ENCODE measurements at regions not wholly inside any gene's neighbourhood (a gene's known extent, or its start where the extent isn't known, plus 50 kb on each side); places are given as distances from the start of the nearest gene placed in this dataset.
A peak's percentile ranks its signal among the peaks of the same experiment; 100 is the strongest.

DNA sequence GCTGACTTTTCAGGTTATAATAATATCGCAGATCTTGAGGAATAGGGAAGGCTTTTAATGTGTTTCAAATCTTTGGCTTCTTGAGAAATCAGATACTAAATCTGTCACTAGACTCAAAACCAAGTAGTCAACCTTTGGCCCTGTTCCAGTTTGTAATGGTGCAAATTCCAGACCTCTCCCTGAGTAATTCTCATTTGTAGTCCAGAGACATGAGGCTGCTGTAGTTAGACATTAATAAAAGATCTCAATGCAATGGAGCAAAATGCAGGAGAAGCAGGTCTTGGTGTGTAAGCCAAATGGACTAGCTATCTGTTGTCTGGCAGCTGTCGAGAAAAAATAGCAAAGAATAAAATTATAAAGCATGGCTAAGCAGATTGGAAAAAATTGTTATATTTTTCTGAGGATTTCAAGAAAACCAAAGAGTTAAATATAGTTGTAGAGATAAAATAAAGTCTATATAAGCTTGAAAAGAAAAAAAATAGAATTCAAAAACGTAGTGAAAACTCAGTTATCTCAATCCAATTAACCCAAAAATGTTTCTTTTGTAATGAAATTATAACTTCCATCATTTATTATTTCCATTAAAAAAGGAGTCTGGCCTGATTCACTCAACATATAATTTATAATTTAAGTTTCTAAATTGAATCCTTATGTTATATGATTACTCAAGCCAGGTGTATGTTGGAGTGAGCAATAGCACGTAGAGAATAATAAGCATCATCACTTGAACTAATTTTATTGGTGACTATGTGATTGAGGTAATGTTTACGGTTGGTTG, 161.5 kb upstream of the ADGRB3 start:
- ChIA-PET POLR2A (no interaction called here), CTCF (no interaction called here)
- no peak for DNase-seq
- no peaks in the 10 kb centered on the region for H3K36me3 Mint-ChIP-seq (ENCODE audit: low read depth)
- no peaks in the 10 kb centered on the region for H3K27me3 Mint-ChIP-seq
- no peak overlapping the region for H3K27ac Mint-ChIP-seq
- H3K4me3 Mint-ChIP-seq = no peak overlapping the region
- H3K4me1 Mint-ChIP-seq = no peaks in the 10 kb centered on the region
- H3K9me3 Mint-ChIP-seq = no peaks in the 10 kb centered on the region

DNA sequence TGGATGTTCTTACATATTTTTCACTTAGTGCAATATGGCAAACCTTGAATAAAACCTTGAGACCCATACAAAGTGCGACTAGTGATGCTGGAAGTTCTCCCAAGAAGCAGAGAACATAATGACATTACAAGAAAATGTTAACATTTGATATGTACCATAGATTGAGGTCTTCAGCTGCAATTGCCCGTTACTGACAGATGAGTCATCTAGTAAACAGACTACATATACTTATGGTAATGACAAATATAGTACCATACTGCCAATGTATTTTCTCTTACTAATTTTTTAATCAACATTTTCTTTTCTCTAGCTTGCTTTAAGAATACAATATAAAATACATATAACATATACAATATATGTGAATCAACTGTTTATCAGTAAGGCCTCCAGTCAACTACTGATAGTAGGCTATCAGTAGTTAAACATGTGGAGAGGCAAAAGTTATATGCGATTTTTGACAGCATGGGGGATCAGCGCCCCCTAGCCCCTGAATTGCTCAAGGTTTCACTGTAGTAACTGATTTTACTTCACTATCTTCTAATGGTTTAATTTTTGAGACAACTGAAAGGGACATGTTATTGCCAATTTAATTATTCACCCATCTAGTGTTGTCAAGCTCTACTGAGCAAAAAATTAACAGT, 166.7 kb upstream of the ADGRB3 start:
- Mint-ChIP-seq H3K4me1 (no peaks in the 10 kb centered on the region), H3K4me3 (no peak overlapping the region), H3K36me3 (ENCODE audit: low read depth) (no peaks in the 10 kb centered on the region), H3K27ac (no peak overlapping the region), H3K9me3 (no peaks in the 10 kb centered on the region), H3K27me3 (no peaks in the 10 kb centered on the region)
- CTCF ChIA-PET = no interaction called here
- DNase-seq = no peak
- POLR2A ChIA-PET = no interaction called here

DNA sequence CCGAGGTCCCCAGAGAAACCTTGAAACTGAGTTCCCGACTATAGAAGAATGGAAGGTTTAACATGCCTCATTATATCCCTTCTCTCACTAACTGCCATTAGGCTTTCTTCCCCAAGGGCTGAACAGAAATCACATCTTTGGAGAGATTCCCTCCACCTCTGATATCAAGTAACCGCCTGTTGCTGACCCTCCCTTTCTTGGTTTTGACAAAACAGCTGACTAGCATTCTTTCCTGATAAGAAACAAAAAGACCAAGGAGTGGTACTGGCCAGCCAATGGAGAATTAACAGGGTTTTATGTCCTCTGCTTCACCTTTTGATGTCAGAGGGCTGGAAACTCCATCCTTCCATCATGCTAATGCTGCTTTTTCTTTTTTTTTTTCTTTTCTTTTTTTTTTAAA, 176.6 kb upstream of the ADGRB3 start:
- ChIA-PET POLR2A (no interaction called here), CTCF (no interaction called here)
- Mint-ChIP-seq H3K4me1 (no peaks in the 10 kb centered on the region), H3K4me3 (no peak overlapping the region), H3K27me3 (no peaks in the 10 kb centered on the region), H3K36me3 (ENCODE audit: low read depth) (no peaks in the 10 kb centered on the region), H3K27ac (no peak overlapping the region), H3K9me3 (peaks cover 8% of the 10 kb centered on the region)
- no peak for DNase-seq

DNA sequence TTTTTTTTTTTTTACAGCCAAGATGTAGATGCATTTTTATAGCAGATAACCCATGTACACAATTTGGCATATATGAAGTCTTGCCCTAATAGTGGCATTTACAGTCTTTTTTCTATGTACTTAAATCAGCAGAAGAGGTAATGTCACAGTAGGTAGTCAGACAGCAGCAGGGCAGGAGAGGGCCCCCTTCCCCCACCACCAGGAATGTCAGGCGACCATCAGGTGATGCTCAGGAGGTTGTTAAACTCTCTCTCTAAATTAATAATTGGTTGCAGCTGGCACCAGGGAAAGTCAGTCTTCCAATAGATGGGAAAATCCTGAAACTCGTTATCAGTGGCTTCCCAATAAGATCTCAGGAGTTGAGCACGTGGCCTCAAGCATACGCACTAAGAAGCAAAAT, 188.0 kb upstream of the ADGRB3 start:
- no peak overlapping the region for H3K27ac Mint-ChIP-seq
- ChIA-PET CTCF (no interaction called here), POLR2A (no interaction called here)
- no peak for DNase-seq
- no peaks in the 10 kb centered on the region for H3K36me3 Mint-ChIP-seq (ENCODE audit: low read depth)
- H3K9me3 Mint-ChIP-seq = no peaks in the 10 kb centered on the region
- H3K4me3 Mint-ChIP-seq = no peak overlapping the region
- no peaks in the 10 kb centered on the region for H3K4me1 Mint-ChIP-seq
- no peaks in the 10 kb centered on the region for H3K27me3 Mint-ChIP-seq

DNA sequence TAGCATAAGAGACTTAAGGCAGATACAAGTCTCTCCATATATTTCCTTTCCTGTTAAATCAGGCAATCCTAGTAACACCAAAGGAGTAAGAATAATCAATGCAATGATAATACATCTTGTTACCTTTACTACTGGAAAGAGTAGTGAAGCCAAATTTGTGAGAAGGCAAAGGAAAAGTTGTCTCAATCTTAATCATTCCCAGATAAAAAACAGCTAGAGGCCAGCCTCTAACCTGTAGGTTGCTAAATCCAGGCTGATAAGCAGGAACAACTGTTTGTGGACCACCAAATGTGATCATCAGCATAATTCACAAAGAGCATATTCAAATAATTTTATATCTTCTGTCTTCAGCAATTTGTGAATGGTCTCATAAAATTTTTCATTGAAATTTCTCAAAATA, 189.2 kb upstream of the ADGRB3 start:
- DNase-seq = no peak
- H3K4me3 Mint-ChIP-seq = no peak overlapping the region
- no peaks in the 10 kb centered on the region for H3K27me3 Mint-ChIP-seq
- no peaks in the 10 kb centered on the region for H3K9me3 Mint-ChIP-seq
- H3K4me1 Mint-ChIP-seq = no peaks in the 10 kb centered on the region
- ChIA-PET CTCF (no interaction called here), POLR2A (no interaction called here)
- no peak overlapping the region for H3K27ac Mint-ChIP-seq
- H3K36me3 Mint-ChIP-seq (ENCODE audit: low read depth) = no peaks in the 10 kb centered on the region

DNA sequence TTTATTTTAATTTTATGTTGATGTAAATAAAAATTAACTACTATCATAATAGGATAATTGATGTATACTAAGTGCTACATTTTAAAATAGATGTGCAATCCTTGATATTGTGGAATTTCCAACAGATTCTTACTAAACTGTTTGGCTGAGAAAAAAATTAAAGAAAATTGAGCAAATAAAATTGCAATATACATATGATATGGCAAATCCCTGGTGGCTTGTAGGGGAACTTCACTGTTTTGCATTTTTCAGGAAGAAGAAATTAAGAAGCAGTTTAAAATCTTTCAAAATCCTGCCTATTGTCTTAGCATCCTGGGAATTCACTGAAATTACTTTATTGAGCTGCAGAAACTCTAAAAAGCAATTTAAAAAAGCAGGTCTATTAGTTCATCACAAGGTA, 191.4 kb upstream of the ADGRB3 start:
- no peak for DNase-seq
- H3K4me1 Mint-ChIP-seq = no peaks in the 10 kb centered on the region
- H3K27ac Mint-ChIP-seq = no peak overlapping the region
- ChIA-PET POLR2A (no interaction called here), CTCF (no interaction called here)
- H3K4me3 Mint-ChIP-seq = no peak overlapping the region
- H3K27me3 Mint-ChIP-seq = no peaks in the 10 kb centered on the region
- peaks cover 4% of the 10 kb centered on the region for H3K9me3 Mint-ChIP-seq
- H3K36me3 Mint-ChIP-seq (ENCODE audit: low read depth) = no peaks in the 10 kb centered on the region

GRCh38 chr6:68427630-68428029, 207.5 kb upstream of the ADGRB3 start:
- H3K9me3 Mint-ChIP-seq = no peaks in the 10 kb centered on the region
- CTCF ChIA-PET = no interaction called here
- POLR2A ChIA-PET = no interaction called here
- no peaks in the 10 kb centered on the region for H3K27me3 Mint-ChIP-seq
- DNase-seq = no peak
- no peaks in the 10 kb centered on the region for H3K36me3 Mint-ChIP-seq (ENCODE audit: low read depth)
- no peak overlapping the region for H3K4me3 Mint-ChIP-seq
- H3K27ac Mint-ChIP-seq = no peak overlapping the region
- no peaks in the 10 kb centered on the region for H3K4me1 Mint-ChIP-seq

GRCh38 chr6:68410021-68410420, 225.1 kb upstream of the ADGRB3 start:
- H3K27me3 Mint-ChIP-seq = no peaks in the 10 kb centered on the region
- POLR2A ChIA-PET = no interaction called here

GRCh38 chr6:68400396-68400795, 234.7 kb upstream of the ADGRB3 start:
- no peaks in the 10 kb centered on the region for H3K4me1 Mint-ChIP-seq
- no peak overlapping the region for H3K27ac Mint-ChIP-seq
- ChIA-PET CTCF (no interaction called here), POLR2A (no interaction called here)
- DNase-seq = no peak
- H3K4me3 Mint-ChIP-seq = no peak overlapping the region
- H3K9me3 Mint-ChIP-seq = peaks cover 7% of the 10 kb centered on the region
- no peaks in the 10 kb centered on the region for H3K27me3 Mint-ChIP-seq
- H3K36me3 Mint-ChIP-seq (ENCODE audit: low read depth) = no peaks in the 10 kb centered on the region

More at GRCh38 chr6:68410021-68410420, 225.1 kb upstream of the ADGRB3 start:
- Mint-ChIP-seq H3K27ac (no peak overlapping the region), H3K36me3 (ENCODE audit: low read depth) (no peaks in the 10 kb centered on the region), H3K9me3 (no peaks in the 10 kb centered on the region), H3K4me1 (no peaks in the 10 kb centered on the region), H3K4me3 (no peak overlapping the region)
- DNase-seq = no peak
- CTCF ChIA-PET = no interaction called here

DNA sequence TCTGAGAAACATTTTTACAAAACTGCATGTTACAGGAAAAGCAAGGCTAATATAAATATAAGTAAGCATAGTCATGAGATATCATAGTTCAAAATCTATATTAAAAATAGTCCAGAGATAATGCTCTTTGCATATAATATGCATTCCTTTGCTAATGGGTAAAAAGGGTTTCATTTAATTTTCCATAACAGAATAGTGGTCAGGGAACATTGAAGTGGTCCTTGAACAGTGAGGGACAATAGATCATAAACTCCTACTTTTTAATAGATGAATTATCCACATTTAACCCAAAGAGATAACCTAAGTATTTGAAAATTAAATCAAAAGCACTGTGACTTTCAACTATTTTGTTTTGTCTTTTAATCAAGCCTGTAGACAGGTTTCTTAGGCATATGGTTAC, 243.1 kb upstream of the ADGRB3 start:
- ChIA-PET CTCF (no interaction called here), POLR2A (no interaction called here)
- no peak overlapping the region for H3K4me3 Mint-ChIP-seq
- DNase-seq = no peak
- no peaks in the 10 kb centered on the region for H3K27me3 Mint-ChIP-seq
- no peaks in the 10 kb centered on the region for H3K4me1 Mint-ChIP-seq
- no peaks in the 10 kb centered on the region for H3K36me3 Mint-ChIP-seq (ENCODE audit: low read depth)
- no peak overlapping the region for H3K27ac Mint-ChIP-seq
- H3K9me3 Mint-ChIP-seq = peaks cover 4% of the 10 kb centered on the region

DNA sequence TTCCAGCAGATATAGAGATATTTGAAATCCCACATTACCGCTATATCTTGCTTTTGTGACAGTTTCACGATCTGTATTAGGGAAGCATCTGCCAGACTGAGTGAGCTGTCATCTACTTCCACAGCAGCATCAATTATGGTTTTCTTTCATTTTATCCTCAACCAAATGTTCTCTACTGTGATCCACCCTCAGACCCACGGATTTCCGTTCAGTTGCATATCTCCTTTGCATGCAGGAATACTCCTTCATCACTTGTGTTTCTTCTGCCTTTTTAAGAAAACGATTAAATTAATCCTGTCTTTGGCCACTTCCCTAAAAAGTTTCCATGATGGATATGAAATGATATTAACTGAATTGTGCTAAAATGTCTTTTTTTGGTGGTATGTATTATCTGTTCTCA, 262.1 kb upstream of the ADGRB3 start:
- Mint-ChIP-seq H3K36me3 (ENCODE audit: low read depth) (no peaks in the 10 kb centered on the region), H3K27me3 (no peaks in the 10 kb centered on the region), H3K4me1 (no peaks in the 10 kb centered on the region), H3K27ac (no peak overlapping the region), H3K9me3 (no peaks in the 10 kb centered on the region), H3K4me3 (no peak overlapping the region)
- DNase-seq = no peak
- ChIA-PET CTCF (no interaction called here), POLR2A (no interaction called here)

- Mint-ChIP-seq H3K36me3 (ENCODE audit: low read depth) (no peaks in the 10 kb centered on the region), H3K4me1 (no peaks in the 10 kb centered on the region), H3K27me3 (no peaks in the 10 kb centered on the region), H3K9me3 (peaks cover 4% of the 10 kb centered on the region), H3K4me3 (no peak overlapping the region), H3K27ac (no peak overlapping the region)
- DNase-seq = no peak
- ChIA-PET CTCF (no interaction called here), POLR2A (no interaction called here)
These were observed 266.2 kb upstream of the ADGRB3 start for GRCh38 chr6:68368845-68369244.

DNA sequence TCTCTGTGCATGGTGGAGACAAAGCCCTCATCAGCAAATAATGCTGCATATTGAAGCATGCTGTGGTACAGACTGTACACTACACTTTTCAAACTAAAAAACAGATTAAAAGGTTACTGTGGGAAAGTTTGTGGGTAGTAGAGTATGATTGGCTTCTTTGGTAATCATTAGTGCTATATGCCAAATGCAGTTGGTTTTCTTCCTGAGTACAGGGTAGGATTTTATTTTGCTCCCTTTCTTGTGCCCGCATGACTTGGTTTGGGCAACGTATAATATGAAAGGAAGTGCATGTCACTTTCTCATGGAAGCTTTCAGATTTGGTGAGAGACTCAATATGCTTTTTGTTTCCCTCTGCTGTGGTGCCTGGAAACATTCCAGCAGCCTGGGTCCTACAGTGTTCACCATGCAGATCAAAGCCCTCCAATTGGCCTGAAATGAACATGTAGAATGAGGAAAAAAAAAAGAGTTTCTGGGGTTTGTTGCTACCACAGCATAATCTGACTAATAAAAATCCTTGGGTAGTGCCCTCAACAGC, 270.7 kb upstream of the ADGRB3 start:
- ChIA-PET CTCF (interaction anchor here (0.6 kb wide), 1 partner anchor 26 kb away, joined by 4 read pairs; no protein-coding TSS in a partner anchor), POLR2A (no interaction called here)
- Mint-ChIP-seq H3K4me3 (no peak overlapping the region), H3K27me3 (no peaks in the 10 kb centered on the region), H3K9me3 (peaks cover 8% of the 10 kb centered on the region), H3K27ac (no peak overlapping the region), H3K4me1 (no peaks in the 10 kb centered on the region), H3K36me3 (ENCODE audit: low read depth) (no peaks in the 10 kb centered on the region)
- DNase-seq = no peak

- CTCF ChIA-PET = no interaction called here
- Mint-ChIP-seq H3K27ac (no peak overlapping the region), H3K4me3 (no peak overlapping the region), H3K4me1 (no peaks in the 10 kb centered on the region), H3K9me3 (peaks cover 2% of the 10 kb centered on the region), H3K27me3 (no peaks in the 10 kb centered on the region), H3K36me3 (ENCODE audit: low read depth) (no peaks in the 10 kb centered on the region)
- peak; percentile 6 for DNase-seq
- POLR2A ChIA-PET = no interaction called here
These were observed 291.2 kb upstream of the ADGRB3 start for GRCh38 chr6:68343901-68344300.
